DOHH2 (cell line): ENCODE measurements at regions not wholly inside any gene's neighbourhood (a gene's known extent, or its start where the extent isn't known, plus 50 kb on each side); places are given as distances from the start of the nearest gene placed in this dataset.

Experiments
- EZH2phosphoT487 ChIP-seq: fragments of 200-600 bp; sonication (generic); IDR thresholded peaks from 2 replicates; pipeline ENCODE4 v1.6.1; 2017; ENCODE audit warnings: borderline replicate concordance, mild to moderate bottlenecking, antibody characterized with exemption, low read length, moderate library complexity, mixed read lengths
- TF ChIP-seq, protein P1 (sequence below): fragments of 200-600 bp; sonication (generic); IDR thresholded peaks from one replicate; pipeline ENCODE4 v1.5.1; 2014; ENCODE audit warnings: antibody characterized with exemption, mild to moderate bottlenecking, low read depth, low read length; ENCODE audit not compliant: poor library complexity, severe bottlenecking

DNA sequence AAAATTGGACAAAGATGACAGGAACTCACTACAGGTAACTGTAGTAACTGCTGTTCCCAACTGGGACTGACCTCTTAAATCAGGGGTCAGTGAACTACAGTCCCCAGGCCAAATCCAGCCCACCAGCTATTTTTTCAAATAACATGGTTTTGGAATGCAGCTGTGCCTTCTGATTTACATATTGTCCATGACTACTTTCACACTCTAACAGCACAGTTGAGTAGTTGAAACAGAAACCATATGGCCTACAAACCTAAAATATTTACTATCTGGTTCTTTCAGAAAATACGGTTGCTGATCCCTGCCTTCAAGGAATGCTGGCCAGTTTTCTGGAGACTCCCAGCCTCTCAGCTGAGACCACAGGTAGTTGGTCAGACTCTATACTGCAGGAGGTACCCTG is 161.5 kb upstream of the PRNP start:
- TF ChIP-seq, protein P1, sequence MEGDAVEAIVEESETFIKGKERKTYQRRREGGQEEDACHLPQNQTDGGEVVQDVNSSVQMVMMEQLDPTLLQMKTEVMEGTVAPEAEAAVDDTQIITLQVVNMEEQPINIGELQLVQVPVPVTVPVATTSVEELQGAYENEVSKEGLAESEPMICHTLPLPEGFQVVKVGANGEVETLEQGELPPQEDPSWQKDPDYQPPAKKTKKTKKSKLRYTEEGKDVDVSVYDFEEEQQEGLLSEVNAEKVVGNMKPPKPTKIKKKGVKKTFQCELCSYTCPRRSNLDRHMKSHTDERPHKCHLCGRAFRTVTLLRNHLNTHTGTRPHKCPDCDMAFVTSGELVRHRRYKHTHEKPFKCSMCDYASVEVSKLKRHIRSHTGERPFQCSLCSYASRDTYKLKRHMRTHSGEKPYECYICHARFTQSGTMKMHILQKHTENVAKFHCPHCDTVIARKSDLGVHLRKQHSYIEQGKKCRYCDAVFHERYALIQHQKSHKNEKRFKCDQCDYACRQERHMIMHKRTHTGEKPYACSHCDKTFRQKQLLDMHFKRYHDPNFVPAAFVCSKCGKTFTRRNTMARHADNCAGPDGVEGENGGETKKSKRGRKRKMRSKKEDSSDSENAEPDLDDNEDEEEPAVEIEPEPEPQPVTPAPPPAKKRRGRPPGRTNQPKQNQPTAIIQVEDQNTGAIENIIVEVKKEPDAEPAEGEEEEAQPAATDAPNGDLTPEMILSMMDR, result no peak
- TF ChIP-seq EZH2phosphoT487, result no peak
